SK-N-MC (cell line): ENCODE measurements at regions not wholly inside any gene's neighbourhood (a gene's known extent, or its start where the extent isn't known, plus 50 kb on each side); places are given as distances from the start of the nearest gene placed in this dataset.

ENCODE experiments used
- DNase-seq: peaks from one replicate; pipeline ENCODE4 v3.0.0-alpha.2; 2011; ENCODE audit warnings: low read depth, low spot score
- H3K27ac ChIP-seq: fragments of 200-600 bp; sonication (generic); 2 replicates; pipeline ENCODE4 v1.5.1; 2016; ENCODE audit warnings: mixed run types
- H3K36me3 ChIP-seq: fragments of 200-600 bp; sonication (generic); 2 replicates; pipeline ENCODE4 v1.6.1; 2017; ENCODE audit warnings: antibody characterized with exemption, low read length, mixed read lengths; ENCODE audit not compliant: insufficient read depth
- H3K4me3 ChIP-seq: fragments of 200-600 bp; sonication (generic); 2 replicates; pipeline ENCODE4 v1.5.1; 2016
- H3K9ac ChIP-seq: fragments of 200-600 bp; sonication (generic); 2 replicates; pipeline ENCODE4 v1.8.0; 2017; ENCODE audit warnings: mixed run types, mixed read lengths; ENCODE audit not compliant: insufficient read length
- H3K9me3 ChIP-seq: fragments of 200-600 bp; sonication (generic); 2 replicates; pipeline ENCODE4 v1.6.1; 2017; ENCODE audit warnings: low read depth, mild to moderate bottlenecking, antibody characterized with exemption, low read length, moderate library complexity, mixed read lengths
- EZH2 ChIP-seq: fragments of 200-600 bp; sonication (generic); IDR thresholded peaks from one replicate; pipeline ENCODE4 v1.6.1; 2017; ENCODE audit warnings: antibody characterized with exemption
- FOXP2 ChIP-seq: optimal IDR thresholded peaks from 2 replicates; pipeline ENCODE3; 2011; ENCODE audit warnings: mild to moderate bottlenecking, moderate library complexity; ENCODE audit not compliant: insufficient read depth; ENCODE audit errors: extremely low read length, control extremely low read depth
- POLR2AphosphoS5 ChIP-seq: IDR thresholded peaks from 2 replicates; pipeline ENCODE4 v1.6.1; 2012; ENCODE audit warnings: mild to moderate bottlenecking, low read depth, low read length, borderline replicate concordance

DNA sequence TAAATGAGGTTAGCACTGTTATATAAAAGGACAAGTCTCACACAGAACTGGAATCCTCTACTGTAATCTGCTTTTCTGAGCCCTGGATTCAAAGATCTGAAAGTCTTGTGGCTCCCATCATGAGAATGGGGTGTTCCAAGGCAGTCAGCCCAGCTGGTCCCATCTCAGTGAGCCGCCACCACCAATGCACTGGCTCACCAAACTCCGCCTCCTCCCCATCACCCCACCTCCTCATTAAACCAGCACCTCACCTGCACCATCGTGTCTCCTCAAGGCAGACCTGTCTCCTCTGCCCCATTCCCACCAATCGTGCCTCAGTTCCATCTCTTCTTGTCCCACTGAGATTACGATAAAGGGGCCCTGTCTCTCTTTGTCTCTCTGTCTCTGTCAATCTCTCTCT is 166.7 kb downstream of the USP12 start:
- H3K4me3 ChIP-seq: no peak overlapping the region
- TF ChIP-seq EZH2: no peak
- no peak for TF ChIP-seq FOXP2
- TF ChIP-seq POLR2AphosphoS5: no peak
- H3K27ac ChIP-seq: no peak overlapping the region
- no peaks in the 10 kb centered on the region for H3K9me3 ChIP-seq
- no peak overlapping the region for H3K9ac ChIP-seq
- DNase-seq: no peak
- H3K36me3 ChIP-seq: no peaks in the 10 kb centered on the region

DNA sequence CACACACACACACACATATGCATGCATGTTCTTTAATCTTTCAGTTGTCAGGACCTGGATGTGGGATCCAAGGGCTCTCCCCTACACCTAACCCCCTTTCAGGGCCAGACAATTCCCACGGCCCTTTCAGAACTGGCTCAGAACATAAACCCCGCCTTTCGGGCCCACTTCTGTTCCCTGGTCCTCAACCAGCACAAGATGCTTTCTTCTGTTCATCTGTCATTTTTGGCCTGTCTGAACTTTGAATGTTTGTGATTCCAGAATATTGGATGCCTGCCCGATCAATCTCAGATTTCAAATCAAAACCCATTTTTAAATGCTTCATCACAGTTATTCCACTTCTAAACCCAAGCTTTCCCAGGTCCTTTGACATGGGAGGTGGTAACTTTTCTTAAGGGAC is 167.3 kb downstream of the USP12 start:
- TF ChIP-seq FOXP2 (no peak), EZH2 (no peak), POLR2AphosphoS5 (no peak)
- Histone ChIP-seq H3K4me3 (no peak overlapping the region), H3K36me3 (no peaks in the 10 kb centered on the region), H3K9ac (no peak overlapping the region), H3K27ac (no peak overlapping the region), H3K9me3 (no peaks in the 10 kb centered on the region)
- no peak for DNase-seq

DNA sequence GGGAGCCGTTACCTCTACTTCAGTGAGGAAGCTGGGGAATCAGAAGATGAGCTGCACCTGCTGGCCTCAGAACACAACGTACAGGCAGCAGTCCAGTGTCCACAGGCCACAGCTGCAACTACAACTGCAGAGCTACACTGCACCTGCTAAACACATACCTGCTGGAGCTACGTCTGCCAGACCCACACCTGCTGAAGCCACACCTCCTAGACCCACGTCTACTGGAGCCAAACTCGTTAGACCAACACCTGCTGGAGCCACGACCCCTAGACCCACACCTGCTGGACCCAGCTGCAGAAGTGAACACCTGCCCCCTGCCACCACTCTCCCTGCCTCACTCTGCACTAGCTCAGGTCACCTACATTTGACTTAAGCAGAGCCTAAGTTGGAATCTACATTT is 169.9 kb downstream of the USP12 start:
- no peaks in the 10 kb centered on the region for H3K36me3 ChIP-seq

DNA sequence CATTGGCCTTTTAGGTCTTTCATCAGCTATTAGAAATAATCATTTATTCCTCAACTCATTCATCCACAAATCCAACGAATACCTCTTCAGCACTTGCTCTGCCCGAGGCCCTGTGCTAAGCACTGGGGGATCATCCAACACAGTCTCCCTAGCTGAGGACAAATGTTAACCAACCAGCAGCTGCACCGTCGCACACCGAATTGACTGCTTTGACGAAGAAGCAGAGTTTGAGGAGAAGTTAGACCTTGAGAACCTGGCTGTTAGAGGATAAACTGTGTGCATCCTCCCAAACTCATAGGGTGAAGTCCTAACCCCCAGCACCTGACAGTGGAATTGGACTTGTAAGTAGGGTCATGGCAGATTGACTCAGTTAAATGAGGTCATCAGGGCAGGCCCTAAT is 170.9 kb downstream of the USP12 start:
- no peak for TF ChIP-seq EZH2
- no peak for TF ChIP-seq FOXP2
- no peak for TF ChIP-seq POLR2AphosphoS5
- no peaks in the 10 kb centered on the region for H3K36me3 ChIP-seq
- H3K4me3 ChIP-seq: no peak overlapping the region
- H3K27ac ChIP-seq: no peak overlapping the region
- no peak overlapping the region for H3K9ac ChIP-seq
- DNase-seq: no peak
- H3K9me3 ChIP-seq: no peaks in the 10 kb centered on the region

More for the DNA sequence above, 169.9 kb downstream of the USP12 start:
- no peak overlapping the region for H3K9ac ChIP-seq
- no peak for DNase-seq
- no peaks in the 10 kb centered on the region for H3K9me3 ChIP-seq
- H3K4me3 ChIP-seq: no peak overlapping the region
- TF ChIP-seq FOXP2 (no peak), POLR2AphosphoS5 (no peak), EZH2 (no peak)
- no peak overlapping the region for H3K27ac ChIP-seq

DNA sequence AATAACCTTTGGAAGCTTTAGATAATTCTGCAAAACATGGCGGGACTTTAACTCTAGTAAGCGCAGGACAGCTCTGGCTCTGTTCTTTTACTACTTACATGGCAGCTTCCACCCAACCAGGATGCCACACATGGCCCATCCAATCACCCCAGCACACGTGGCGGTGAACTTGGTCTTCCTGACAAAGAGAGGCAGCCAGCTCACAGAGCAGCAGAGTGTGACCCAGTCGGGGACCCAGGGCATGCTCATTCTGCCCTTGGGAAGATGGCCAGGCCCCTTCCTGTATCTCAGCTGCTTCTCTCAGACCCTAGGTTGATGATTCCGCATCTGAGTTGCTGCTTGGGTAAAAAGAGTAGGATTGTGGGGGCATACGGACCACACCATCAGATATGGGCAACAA is 172.1 kb downstream of the USP12 start:
- Histone ChIP-seq H3K36me3 (no peaks in the 10 kb centered on the region), H3K4me3 (no peak overlapping the region), H3K9ac (no peak overlapping the region), H3K9me3 (no peaks in the 10 kb centered on the region), H3K27ac (no peak overlapping the region)
- TF ChIP-seq EZH2 (no peak), FOXP2 (no peak), POLR2AphosphoS5 (no peak)
- DNase-seq: no peak

DNA sequence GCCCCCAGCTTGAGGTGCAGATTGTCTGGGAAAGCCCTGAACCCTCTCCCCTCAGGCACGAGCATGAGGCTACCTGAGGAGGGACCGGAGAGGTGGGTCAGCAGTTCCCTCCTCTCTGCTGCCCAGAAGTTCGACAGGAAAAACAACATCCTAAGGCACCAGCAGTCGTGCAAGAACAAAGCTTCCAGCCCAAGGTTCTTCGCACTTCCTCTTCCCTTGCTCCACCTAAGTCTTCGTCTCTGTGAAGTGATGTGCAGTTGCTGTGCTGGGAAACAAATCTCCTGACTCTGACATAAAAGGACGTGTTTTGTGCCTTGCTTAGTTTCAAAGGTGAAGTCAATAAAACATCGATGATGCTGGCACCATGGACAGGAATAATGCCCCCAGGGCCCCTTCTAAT is 173.3 kb downstream of the USP12 start:
- TF ChIP-seq FOXP2: no peak
- TF ChIP-seq POLR2AphosphoS5: no peak
- TF ChIP-seq EZH2: no peak
- no peak overlapping the region for H3K9ac ChIP-seq
- DNase-seq: no peak
- no peaks in the 10 kb centered on the region for H3K36me3 ChIP-seq
- H3K9me3 ChIP-seq: no peaks in the 10 kb centered on the region
- no peak overlapping the region for H3K4me3 ChIP-seq
- no peak overlapping the region for H3K27ac ChIP-seq

DNA sequence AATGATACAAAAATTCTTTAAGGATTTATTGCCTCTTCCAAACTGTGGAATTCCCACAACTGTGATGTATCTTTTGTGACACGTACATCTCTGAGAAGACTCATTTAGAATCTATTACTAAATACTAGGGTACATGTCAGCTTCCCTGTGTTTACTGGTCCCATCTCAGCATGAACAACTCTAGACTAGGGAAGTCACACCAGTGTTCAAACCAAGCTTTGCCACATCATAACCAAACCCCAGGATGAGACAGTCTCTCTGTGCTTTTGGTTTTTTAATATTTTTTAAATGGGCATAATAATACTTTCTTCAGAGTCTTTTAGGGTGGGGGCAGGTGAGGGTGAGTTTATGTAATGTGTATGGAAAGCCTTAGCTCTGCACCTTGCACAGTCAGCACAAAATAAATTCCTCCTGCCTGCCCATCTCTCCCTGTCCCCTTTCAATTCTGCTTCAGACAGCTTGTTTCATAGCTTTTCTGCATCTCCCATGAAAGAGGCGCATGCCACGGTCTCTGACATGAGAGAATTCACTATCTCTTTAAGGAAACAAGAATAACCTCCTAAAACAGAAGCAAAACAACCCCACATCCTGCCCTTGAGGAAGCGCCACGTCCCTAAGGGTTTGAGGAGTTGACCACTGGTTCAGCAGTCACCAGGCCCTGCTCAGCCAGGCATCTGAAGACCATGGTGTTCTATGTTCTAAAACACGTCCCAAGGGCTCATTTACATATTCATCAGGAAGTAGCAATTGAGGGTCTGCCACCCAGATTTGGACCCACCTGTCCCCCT is 174.5 kb downstream of the USP12 start:
- H3K27ac ChIP-seq: no peak overlapping the region
- DNase-seq: no peak
- no peaks in the 10 kb centered on the region for H3K36me3 ChIP-seq
- TF ChIP-seq FOXP2: no peak
- no peak for TF ChIP-seq POLR2AphosphoS5
- no peak for TF ChIP-seq EZH2
- no peaks in the 10 kb centered on the region for H3K9me3 ChIP-seq
- no peak overlapping the region for H3K9ac ChIP-seq
- H3K4me3 ChIP-seq: no peak overlapping the region

DNA sequence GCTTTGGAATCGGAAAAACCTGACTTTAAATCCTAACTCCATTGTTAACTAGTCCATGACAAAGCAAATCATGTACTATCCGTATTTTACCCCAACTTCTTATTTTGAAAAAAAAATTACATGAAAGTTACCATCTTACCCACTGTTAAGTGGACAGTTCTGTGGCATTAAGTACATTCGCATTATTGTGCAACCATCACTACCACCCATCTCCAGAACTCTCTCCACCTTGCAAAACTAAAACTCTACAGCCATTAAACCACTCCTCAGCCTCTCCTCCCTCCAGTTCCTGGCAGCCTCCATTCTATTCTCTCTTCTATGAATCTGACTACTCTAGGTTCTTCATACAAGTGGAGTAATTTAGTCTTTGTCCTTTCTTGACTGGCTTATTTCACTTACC is 176.5 kb downstream of the USP12 start:
- Histone ChIP-seq H3K4me3 (no peak overlapping the region), H3K27ac (no peak overlapping the region)
- TF ChIP-seq POLR2AphosphoS5 (no peak), FOXP2 (no peak), EZH2 (no peak)

DNA sequence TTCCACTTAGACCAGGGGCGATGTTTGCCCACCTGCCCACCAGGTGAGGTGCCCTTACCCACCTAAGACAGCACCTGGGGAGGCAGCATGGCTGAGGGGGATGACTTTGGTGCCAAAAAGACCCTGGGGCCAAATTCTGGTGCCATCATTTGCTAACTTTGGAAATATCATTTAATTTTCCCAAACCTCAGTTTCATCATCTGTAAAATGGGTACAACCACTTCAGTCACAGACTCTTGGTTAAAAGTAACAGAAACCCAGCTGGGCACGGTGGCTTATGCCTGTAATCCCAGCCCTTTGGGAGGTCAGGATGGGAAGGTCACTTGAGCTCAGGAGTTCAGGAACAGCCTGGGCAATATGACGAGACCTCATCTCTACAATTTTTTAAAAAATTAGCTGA is 177.8 kb downstream of the USP12 start:
- H3K9me3 ChIP-seq: no peaks in the 10 kb centered on the region
- TF ChIP-seq FOXP2 (no peak), EZH2 (no peak), POLR2AphosphoS5 (no peak)
- no peak overlapping the region for H3K27ac ChIP-seq
- no peak for DNase-seq
- H3K36me3 ChIP-seq: no peaks in the 10 kb centered on the region
- no peak overlapping the region for H3K9ac ChIP-seq
- H3K4me3 ChIP-seq: no peak overlapping the region

More for the DNA sequence above, 176.5 kb downstream of the USP12 start:
- Histone ChIP-seq H3K9ac (no peak overlapping the region), H3K9me3 (no peaks in the 10 kb centered on the region), H3K36me3 (no peaks in the 10 kb centered on the region)
- DNase-seq: no peak
